Gastrocnemius medialis (tissue), 4 donors: ENCODE measurements at regions not wholly inside any gene's neighbourhood (a gene's known extent, or its start where the extent isn't known, plus 50 kb on each side); places are given as distances from the start of the nearest gene placed in this dataset.

Experiments
- POLR2A ChIP-seq, 2 donors: fragments of 450-650 bp; IDR thresholded peaks; one replicate each; pipeline ENCODE4 v1.6.1; 2017; ENCODE audit warnings: antibody characterized with exemption in 2 of 2, mild to moderate bottlenecking in 2 of 2, moderate library complexity in 2 of 2
- TF ChIP-seq, protein P1 (sequence below), 5 experiments: fragments of 450-650 bp in 3 of 5; fragments of 200-600 bp in 2 of 5; sonication (generic) in 2 of 5; IDR thresholded peaks in 4 of 5; conservative IDR thresholded peaks in 1 of 5; 1 replicate in 4 of 5; 2 replicates in 1 of 5; pipeline ENCODE4 v1.5.1; 2016 to 2019; ENCODE audit warnings: antibody characterized with exemption in 5 of 5, mild to moderate bottlenecking in 3 of 5, moderate library complexity in 3 of 5

- TF ChIP-seq POLR2A (IDR thresholded peaks at IDR 0.05): no peak
- TF ChIP-seq, protein P1, sequence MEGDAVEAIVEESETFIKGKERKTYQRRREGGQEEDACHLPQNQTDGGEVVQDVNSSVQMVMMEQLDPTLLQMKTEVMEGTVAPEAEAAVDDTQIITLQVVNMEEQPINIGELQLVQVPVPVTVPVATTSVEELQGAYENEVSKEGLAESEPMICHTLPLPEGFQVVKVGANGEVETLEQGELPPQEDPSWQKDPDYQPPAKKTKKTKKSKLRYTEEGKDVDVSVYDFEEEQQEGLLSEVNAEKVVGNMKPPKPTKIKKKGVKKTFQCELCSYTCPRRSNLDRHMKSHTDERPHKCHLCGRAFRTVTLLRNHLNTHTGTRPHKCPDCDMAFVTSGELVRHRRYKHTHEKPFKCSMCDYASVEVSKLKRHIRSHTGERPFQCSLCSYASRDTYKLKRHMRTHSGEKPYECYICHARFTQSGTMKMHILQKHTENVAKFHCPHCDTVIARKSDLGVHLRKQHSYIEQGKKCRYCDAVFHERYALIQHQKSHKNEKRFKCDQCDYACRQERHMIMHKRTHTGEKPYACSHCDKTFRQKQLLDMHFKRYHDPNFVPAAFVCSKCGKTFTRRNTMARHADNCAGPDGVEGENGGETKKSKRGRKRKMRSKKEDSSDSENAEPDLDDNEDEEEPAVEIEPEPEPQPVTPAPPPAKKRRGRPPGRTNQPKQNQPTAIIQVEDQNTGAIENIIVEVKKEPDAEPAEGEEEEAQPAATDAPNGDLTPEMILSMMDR (IDR thresholded peaks at IDR 0.05 in 4 of 5, conservative IDR thresholded peaks at IDR 0.05 in 1 of 5): no peak
These were observed 57.8 kb upstream of the ID3 start for GRCh38 chr1:23617084-23617521.
